ENCODE measurements at regions not wholly inside any gene's neighbourhood (a gene's known extent, or its start where the extent isn't known, plus 50 kb on each side); places are given as distances from the start of the nearest gene placed in this dataset.

GRCh38 chr21:30986965-30987364 lies 51.3 kb downstream of the KRTAP19-8 start:
- TF ChIP-seq, protein P1, sequence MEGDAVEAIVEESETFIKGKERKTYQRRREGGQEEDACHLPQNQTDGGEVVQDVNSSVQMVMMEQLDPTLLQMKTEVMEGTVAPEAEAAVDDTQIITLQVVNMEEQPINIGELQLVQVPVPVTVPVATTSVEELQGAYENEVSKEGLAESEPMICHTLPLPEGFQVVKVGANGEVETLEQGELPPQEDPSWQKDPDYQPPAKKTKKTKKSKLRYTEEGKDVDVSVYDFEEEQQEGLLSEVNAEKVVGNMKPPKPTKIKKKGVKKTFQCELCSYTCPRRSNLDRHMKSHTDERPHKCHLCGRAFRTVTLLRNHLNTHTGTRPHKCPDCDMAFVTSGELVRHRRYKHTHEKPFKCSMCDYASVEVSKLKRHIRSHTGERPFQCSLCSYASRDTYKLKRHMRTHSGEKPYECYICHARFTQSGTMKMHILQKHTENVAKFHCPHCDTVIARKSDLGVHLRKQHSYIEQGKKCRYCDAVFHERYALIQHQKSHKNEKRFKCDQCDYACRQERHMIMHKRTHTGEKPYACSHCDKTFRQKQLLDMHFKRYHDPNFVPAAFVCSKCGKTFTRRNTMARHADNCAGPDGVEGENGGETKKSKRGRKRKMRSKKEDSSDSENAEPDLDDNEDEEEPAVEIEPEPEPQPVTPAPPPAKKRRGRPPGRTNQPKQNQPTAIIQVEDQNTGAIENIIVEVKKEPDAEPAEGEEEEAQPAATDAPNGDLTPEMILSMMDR (IDR thresholded peaks at IDR 0.05), result no peak
- TF ChIP-seq POLR2A (IDR thresholded peaks at IDR 0.05), result no peak
- no peak for TF ChIP-seq POLR2AphosphoS5 (IDR thresholded peaks at IDR 0.05)
- no peak for TF ChIP-seq EP300 (IDR thresholded peaks at IDR 0.05; ENCODE audit: low read depth)
